ENCODE measurements at regions not wholly inside any gene's neighbourhood (a gene's known extent, or its start where the extent isn't known, plus 50 kb on each side); places are given as distances from the start of the nearest gene placed in this dataset.

DNA sequence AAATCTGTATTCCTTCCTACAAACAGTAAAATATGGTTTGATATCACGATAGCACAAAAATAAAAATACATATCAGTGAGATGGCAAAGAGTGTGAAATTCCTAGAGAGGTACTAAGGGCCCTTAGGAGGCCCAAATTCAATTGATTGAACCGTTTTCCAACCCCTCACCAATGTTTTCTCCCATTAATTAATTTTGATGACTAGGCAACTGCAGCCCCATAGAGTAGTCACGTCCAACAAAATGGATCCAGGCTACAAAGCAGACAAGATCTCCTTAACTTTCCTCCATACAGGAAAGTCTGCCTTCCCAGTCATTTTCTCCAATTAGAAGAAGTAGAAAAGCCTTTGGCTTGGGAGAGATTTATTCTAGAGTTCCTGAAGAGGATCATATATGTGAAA lies 193.9 kb downstream of the PLOD2 start:
- TF ChIP-seq CTCF (conservative IDR thresholded peaks at IDR 0.05 in 1 of 2, IDR thresholded peaks at IDR 0.05 in 1 of 2; ENCODE audit: low read depth in 1 of 2, low read length in 2 of 2): no peak
- no peak for TF ChIP-seq EZH2 (IDR thresholded peaks at IDR 0.05; ENCODE audit: low read length, missing control alignments)
- no peak overlapping the region for H3K4me2 ChIP-seq (ENCODE audit: extremely low read depth, insufficient read depth, low read length)
- H2AFZ ChIP-seq (ENCODE audit: low read length): no peak overlapping the region
- H4K20me1 ChIP-seq (ENCODE audit: control insufficient read depth, extremely low read depth, insufficient read depth, low read length): no peaks in the 10 kb centered on the region
- no peak overlapping the region for H3K4me3 ChIP-seq (replicated peaks in 1 of 4; ENCODE audit: control extremely low read depth in 1 of 4, insufficient read depth in 1 of 4, low read depth in 3 of 4, low read length in 4 of 4)
- no peaks in the 10 kb centered on the region for H3K4me1 ChIP-seq (ENCODE audit: control insufficient read depth, extremely low read depth, insufficient read depth, low read length)
- H3K9ac ChIP-seq (ENCODE audit: insufficient read depth, low read length): no peak overlapping the region
- H3K27ac ChIP-seq (ENCODE audit: insufficient read depth, low read length): no peak overlapping the region
- H3K79me2 ChIP-seq (ENCODE audit: control insufficient read depth, insufficient read depth, low read length): no peaks in the 10 kb centered on the region
- H3K9me3 ChIP-seq (ENCODE audit: control insufficient read depth, insufficient read depth, low read depth, low read length): no peaks in the 10 kb centered on the region
- DNase-seq (ENCODE audit: low read depth in 2 of 2): no peak
- no peaks in the 10 kb centered on the region for H3K36me3 ChIP-seq (ENCODE audit: control insufficient read depth, insufficient read depth, low read length)
- no peaks in the 10 kb centered on the region for H3K27me3 ChIP-seq (ENCODE audit: control insufficient read depth, insufficient read depth, low read length)

- Histone ChIP-seq H3K79me2 (ENCODE audit: control insufficient read depth, insufficient read depth, low read length) (no peaks in the 10 kb centered on the region), H3K9ac (ENCODE audit: insufficient read depth, low read length) (no peak overlapping the region), H3K4me3 (replicated peaks in 1 of 4; ENCODE audit: control extremely low read depth in 1 of 4, insufficient read depth in 1 of 4, low read depth in 3 of 4, low read length in 4 of 4) (no peak overlapping the region), H3K27me3 (ENCODE audit: control insufficient read depth, insufficient read depth, low read length) (no peaks in the 10 kb centered on the region), H3K4me1 (ENCODE audit: control insufficient read depth, extremely low read depth, insufficient read depth, low read length) (no peaks in the 10 kb centered on the region), H3K9me3 (ENCODE audit: control insufficient read depth, insufficient read depth, low read depth, low read length) (no peaks in the 10 kb centered on the region), H3K36me3 (ENCODE audit: control insufficient read depth, insufficient read depth, low read length) (no peaks in the 10 kb centered on the region), H3K4me2 (ENCODE audit: extremely low read depth, insufficient read depth, low read length) (no peak overlapping the region), H2AFZ (ENCODE audit: low read length) (no peak overlapping the region), H3K27ac (ENCODE audit: insufficient read depth, low read length) (no peak overlapping the region), H4K20me1 (ENCODE audit: control insufficient read depth, extremely low read depth, insufficient read depth, low read length) (no peaks in the 10 kb centered on the region)
- peak in 1 of 2 donors; percentile 17 for DNase-seq (ENCODE audit: low read depth in 2 of 2)
- TF ChIP-seq EZH2 (IDR thresholded peaks at IDR 0.05; ENCODE audit: low read length, missing control alignments) (no peak), CTCF (conservative IDR thresholded peaks at IDR 0.05 in 1 of 2, IDR thresholded peaks at IDR 0.05 in 1 of 2; ENCODE audit: low read depth in 1 of 2, low read length in 2 of 2) (no peak)
Measured at GRCh38 chr3:145971186-145971585, 189.8 kb downstream of the PLOD2 start.

DNA sequence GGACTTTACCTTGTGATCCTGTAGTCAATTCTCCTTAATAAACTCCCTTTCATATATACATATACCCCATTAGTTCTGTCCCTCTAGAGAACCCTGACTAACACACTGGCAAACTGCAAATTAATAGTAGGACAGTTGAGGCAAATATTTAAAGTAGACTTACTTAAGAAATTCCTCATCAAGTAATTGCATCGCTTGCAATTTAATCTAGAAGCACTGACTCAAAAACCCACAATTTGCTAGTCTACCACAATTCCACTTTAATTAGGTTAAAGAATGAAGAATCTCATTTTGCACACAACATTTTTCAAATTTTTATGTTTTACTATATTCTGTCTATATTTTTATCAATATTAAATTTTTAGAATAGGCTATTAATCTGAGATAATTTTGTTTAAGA lies 188.1 kb downstream of the PLOD2 start:
- TF ChIP-seq CTCF (conservative IDR thresholded peaks at IDR 0.05 in 1 of 2, IDR thresholded peaks at IDR 0.05 in 1 of 2; ENCODE audit: low read depth in 1 of 2, low read length in 2 of 2) (no peak), EZH2 (IDR thresholded peaks at IDR 0.05; ENCODE audit: low read length, missing control alignments) (no peak)
- DNase-seq (ENCODE audit: low read depth in 2 of 2): no peak

More for the DNA sequence above, 188.1 kb downstream of the PLOD2 start:
- Histone ChIP-seq H3K9me3 (ENCODE audit: control insufficient read depth, insufficient read depth, low read depth, low read length) (no peaks in the 10 kb centered on the region), H3K27me3 (ENCODE audit: control insufficient read depth, insufficient read depth, low read length) (no peaks in the 10 kb centered on the region), H3K36me3 (ENCODE audit: control insufficient read depth, insufficient read depth, low read length) (no peaks in the 10 kb centered on the region), H4K20me1 (ENCODE audit: control insufficient read depth, extremely low read depth, insufficient read depth, low read length) (no peaks in the 10 kb centered on the region), H3K79me2 (ENCODE audit: control insufficient read depth, insufficient read depth, low read length) (no peaks in the 10 kb centered on the region), H3K4me3 (replicated peaks in 1 of 4; ENCODE audit: control extremely low read depth in 1 of 4, insufficient read depth in 1 of 4, low read depth in 3 of 4, low read length in 4 of 4) (no peak overlapping the region), H2AFZ (ENCODE audit: low read length) (no peak overlapping the region), H3K4me1 (ENCODE audit: control insufficient read depth, extremely low read depth, insufficient read depth, low read length) (no peaks in the 10 kb centered on the region), H3K27ac (ENCODE audit: insufficient read depth, low read length) (no peak overlapping the region), H3K4me2 (ENCODE audit: extremely low read depth, insufficient read depth, low read length) (no peak overlapping the region), H3K9ac (ENCODE audit: insufficient read depth, low read length) (no peak overlapping the region)
